ENCODE measurements at regions not wholly inside any gene's neighbourhood (a gene's known extent, or its start where the extent isn't known, plus 50 kb on each side); places are given as distances from the start of the nearest gene placed in this dataset.

GRCh38 chr5:3163626-3164025, 412.1 kb upstream of the IRX2 start:
- TF ChIP-seq CTCF (IDR thresholded peaks at IDR 0.05) = no peak
- no peak for TF ChIP-seq POLR2A (IDR thresholded peaks at IDR 0.05)
- no peak for TF ChIP-seq EP300 (IDR thresholded peaks at IDR 0.05)
- TF ChIP-seq POLR2AphosphoS5 (IDR thresholded peaks at IDR 0.05) = no peak

All from sigmoid colon (tissue), 4 donors.